ENCODE measurements at regions not wholly inside any gene's neighbourhood (a gene's known extent, or its start where the extent isn't known, plus 50 kb on each side); places are given as distances from the start of the nearest gene placed in this dataset.

- Histone ChIP-seq H2AFZ (ENCODE audit: low read depth, low read length, poor library complexity, severe bottlenecking) (no peak overlapping the region), H3K36me3 (ENCODE audit: control insufficient read depth in 1 of 2, insufficient read depth in 2 of 2, low read length in 2 of 2) (no peaks in the 10 kb centered on the region), H3K4me2 (ENCODE audit: low read length) (no peak overlapping the region), H3K27me3 (ENCODE audit: insufficient read depth, low read length) (no peaks in the 10 kb centered on the region), H3K9me2 (ENCODE audit: insufficient read depth) (no peaks in the 10 kb centered on the region), H3K9me3 (ENCODE audit: control insufficient read depth in 1 of 2, insufficient read depth in 1 of 2, low read depth in 1 of 2, low read length in 2 of 2) (peaks cover 8 to 9% of the 10 kb centered on the region in 2 experiments; a peak in 2 of 4 replicates), H3K9ac (ENCODE audit: low read length) (no peak overlapping the region), H4K20me1 (ENCODE audit: insufficient read depth) (no peaks in the 10 kb centered on the region), H3K27ac (ENCODE audit: low read depth, low read length) (no peak overlapping the region), H3K79me2 (ENCODE audit: insufficient read depth, low read length) (no peaks in the 10 kb centered on the region), H3K4me3 (replicated peaks in 1 of 2; ENCODE audit: low read depth in 1 of 2, low read length in 2 of 2) (no peak overlapping the region), H3K4me1 (ENCODE audit: control insufficient read depth in 1 of 2, insufficient read depth in 2 of 2, low read length in 2 of 2) (no peaks in the 10 kb centered on the region)
- ATAC-seq: no peak
- BruUV-seq (replicated peaks): no TSS peak
- intact Hi-C loops (cut with micrococcal nuclease): no loop called here
- ChIA-PET POLR2A (no interaction called here), CTCF (no interaction called here), RAD21 (ENCODE audit: low non-redundant PET in 1 of 2, low total read pairs in 2 of 2, uncharacterized antibody in 2 of 2, unreplicated experiment in 2 of 2) (no interaction called here)
- DNase-seq (ENCODE audit: low read depth, low spot score): no peak
- TF ChIP-seq CTCF (IDR thresholded peaks at IDR 0.05 in 2 of 3, conservative IDR thresholded peaks at IDR 0.05 in 1 of 3; ENCODE audit: borderline replicate concordance in 1 of 3, insufficient read depth in 1 of 3, low read depth in 2 of 3, low read length in 2 of 3): no peak
- no peak for TF ChIP-seq REST (IDR thresholded peaks at IDR 0.05; ENCODE audit: low read depth)
- TF ChIP-seq ZNF274 (IDR thresholded peaks at IDR 0.05; ENCODE audit: low read depth, low read length): no peak
- TF ChIP-seq SIN3A (IDR thresholded peaks at IDR 0.05; ENCODE audit: low read depth): no peak
- TF ChIP-seq EGR1 (IDR thresholded peaks at IDR 0.05; ENCODE audit: low read depth): no peak
- TF ChIP-seq MAX (IDR thresholded peaks at IDR 0.05): no peak
- no peak for TF ChIP-seq SRF (IDR thresholded peaks at IDR 0.05; ENCODE audit: low read depth)
- TF ChIP-seq YY1 (IDR thresholded peaks at IDR 0.05; ENCODE audit: extremely low read depth, insufficient replicate concordance, low read depth, low read length): no peak
- TF ChIP-seq SP1 (IDR thresholded peaks at IDR 0.05; ENCODE audit: low read depth): no peak
- no peak for TF ChIP-seq TCF7L2 (IDR thresholded peaks at IDR 0.05; ENCODE audit: borderline replicate concordance, extremely low read depth, insufficient read depth, insufficient read length)
- no peak for TF ChIP-seq ZBTB33 (IDR thresholded peaks at IDR 0.05; ENCODE audit: extremely low read depth, insufficient replicate concordance, low read length)
- no peak for TF ChIP-seq POLR2AphosphoS5 (IDR thresholded peaks at IDR 0.05; ENCODE audit: low read depth, low read length)
- TF ChIP-seq ELF1 (IDR thresholded peaks at IDR 0.05; ENCODE audit: borderline replicate concordance, low read depth): no peak
- TF ChIP-seq EZH2phosphoT487 (IDR thresholded peaks at IDR 0.05; ENCODE audit: borderline replicate concordance): no peak
- no peak for TF ChIP-seq ATF3 (IDR thresholded peaks at IDR 0.05)
- TF ChIP-seq JUND (IDR thresholded peaks at IDR 0.05): no peak
Observed at GRCh38 chr11:25612806-25613205, 719.1 kb upstream of the ANO3 start.

Data from HCT116 (cell line).